WI38 (cell line): ENCODE measurements at regions not wholly inside any gene's neighbourhood (a gene's known extent, or its start where the extent isn't known, plus 50 kb on each side); places are given as distances from the start of the nearest gene placed in this dataset.

Source experiments
- H3K4me3 ChIP-seq: 2 replicates; pipeline ENCODE4 v1.5.1; 2011; ENCODE audit warnings: low read depth, mild to moderate bottlenecking, control low read depth, low read length
- TF ChIP-seq, protein P1 (sequence below): IDR thresholded peaks from 2 replicates; pipeline ENCODE4 v1.5.1; 2012; ENCODE audit warnings: low read depth, mild to moderate bottlenecking, control low read depth, low read length

GRCh38 chr12:115320967-115321366 lies 637.0 kb upstream of the TBX3 start:
- TF ChIP-seq, protein P1, sequence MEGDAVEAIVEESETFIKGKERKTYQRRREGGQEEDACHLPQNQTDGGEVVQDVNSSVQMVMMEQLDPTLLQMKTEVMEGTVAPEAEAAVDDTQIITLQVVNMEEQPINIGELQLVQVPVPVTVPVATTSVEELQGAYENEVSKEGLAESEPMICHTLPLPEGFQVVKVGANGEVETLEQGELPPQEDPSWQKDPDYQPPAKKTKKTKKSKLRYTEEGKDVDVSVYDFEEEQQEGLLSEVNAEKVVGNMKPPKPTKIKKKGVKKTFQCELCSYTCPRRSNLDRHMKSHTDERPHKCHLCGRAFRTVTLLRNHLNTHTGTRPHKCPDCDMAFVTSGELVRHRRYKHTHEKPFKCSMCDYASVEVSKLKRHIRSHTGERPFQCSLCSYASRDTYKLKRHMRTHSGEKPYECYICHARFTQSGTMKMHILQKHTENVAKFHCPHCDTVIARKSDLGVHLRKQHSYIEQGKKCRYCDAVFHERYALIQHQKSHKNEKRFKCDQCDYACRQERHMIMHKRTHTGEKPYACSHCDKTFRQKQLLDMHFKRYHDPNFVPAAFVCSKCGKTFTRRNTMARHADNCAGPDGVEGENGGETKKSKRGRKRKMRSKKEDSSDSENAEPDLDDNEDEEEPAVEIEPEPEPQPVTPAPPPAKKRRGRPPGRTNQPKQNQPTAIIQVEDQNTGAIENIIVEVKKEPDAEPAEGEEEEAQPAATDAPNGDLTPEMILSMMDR, result no peak
- no peak overlapping the region for H3K4me3 ChIP-seq

GRCh38 chr12:115320451-115320850 lies 636.5 kb upstream of the TBX3 start:
- TF ChIP-seq, protein P1, result no peak
- no peak overlapping the region for H3K4me3 ChIP-seq

- TF ChIP-seq, protein P1, result no peak
- H3K4me3 ChIP-seq, result no peak overlapping the region
Observed at GRCh38 chr12:115319446-115320040, 635.6 kb upstream of the TBX3 start.

DNA sequence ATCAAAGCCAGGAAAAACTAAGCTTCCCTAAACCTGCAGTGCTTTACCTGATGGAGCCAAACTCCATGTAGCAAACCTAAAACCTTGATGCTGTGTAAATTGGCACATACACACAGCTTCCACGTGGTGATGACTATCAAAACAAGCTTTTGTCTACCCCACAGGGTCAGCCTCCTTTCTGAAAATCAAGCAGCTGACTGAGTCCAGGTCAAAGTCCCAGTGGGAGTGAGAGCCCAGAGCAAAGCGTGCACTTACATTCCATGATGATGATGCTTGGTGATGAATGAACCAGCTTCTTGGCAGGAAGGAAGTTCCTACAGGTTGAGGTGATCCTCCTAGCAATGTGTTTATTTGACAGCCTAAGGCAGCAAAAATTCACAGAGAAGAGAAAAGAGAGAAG lies 630.0 kb upstream of the TBX3 start:
- TF ChIP-seq, protein P1, result no peak
- H3K4me3 ChIP-seq, result no peak overlapping the region

DNA sequence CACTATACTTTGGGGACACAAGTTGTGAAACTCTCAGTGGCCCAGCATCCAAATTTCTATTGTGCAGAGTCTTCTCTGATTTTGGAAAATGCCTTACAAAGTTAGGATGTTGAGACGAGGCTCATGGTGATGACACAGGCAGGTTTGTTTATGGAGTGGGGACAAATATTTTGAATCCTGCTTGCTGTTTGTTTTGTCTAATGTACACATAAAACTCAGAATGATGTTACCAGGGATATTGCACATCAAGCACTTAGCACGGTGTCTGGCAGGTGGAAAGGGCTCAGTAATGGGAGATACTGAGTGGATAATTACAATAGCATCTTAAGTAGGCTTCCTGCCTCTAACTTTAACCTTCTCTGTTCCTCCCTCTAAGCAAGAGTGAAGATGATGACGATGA lies 628.9 kb upstream of the TBX3 start:
- TF ChIP-seq, protein P1, result no peak
- no peak overlapping the region for H3K4me3 ChIP-seq

DNA sequence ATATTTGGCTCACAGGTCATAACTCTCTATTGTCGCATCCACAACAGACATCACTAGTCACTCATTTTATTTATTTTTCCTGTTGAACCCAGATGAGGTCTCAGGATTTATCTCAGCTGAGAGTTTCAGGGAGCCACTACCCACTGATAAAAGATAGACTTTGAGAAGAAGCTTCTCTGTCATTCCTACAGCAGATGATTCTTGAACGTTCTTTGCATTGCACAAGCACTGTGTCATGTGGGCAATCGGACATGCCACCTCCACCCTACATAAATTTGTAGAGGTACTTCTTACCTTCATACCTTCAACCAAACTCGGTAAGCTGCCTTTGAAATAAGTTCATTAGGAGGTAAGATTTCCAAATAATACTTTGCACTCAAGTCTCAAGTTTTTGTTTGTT lies 627.9 kb upstream of the TBX3 start:
- TF ChIP-seq, protein P1, result no peak
- no peak overlapping the region for H3K4me3 ChIP-seq

GRCh38 chr12:115308918-115309317 lies 624.9 kb upstream of the TBX3 start:
- H3K4me3 ChIP-seq, result no peak overlapping the region
- TF ChIP-seq, protein P1, result no peak
